Transverse colon (tissue), 4 donors: ENCODE measurements at regions not wholly inside any gene's neighbourhood (a gene's known extent, or its start where the extent isn't known, plus 50 kb on each side); places are given as distances from the start of the nearest gene placed in this dataset.

Source experiments
- CTCF ChIP-seq, 5 experiments: fragments of 200-600 bp in 3 of 5; fragments of 450-650 bp in 2 of 5; sonication (generic) in 3 of 5; IDR thresholded peaks; 1 replicate in 2 of 5; 2 replicates in 3 of 5; pipeline ENCODE4 v1.5.1; 2016 to 2017; ENCODE audit warnings: antibody characterized with exemption in 5 of 5, inconsistent platforms in 3 of 5, mild to moderate bottlenecking in 2 of 5, moderate library complexity in 1 of 5
- EP300 ChIP-seq: sonication (generic); formaldehyde crosslinking; IDR thresholded peaks from one replicate; pipeline ENCODE4 v1.6.1; 2017; ENCODE audit warnings: antibody characterized with exemption, low read depth
- POLR2AphosphoS5 ChIP-seq, 3 donors: sonication (generic); formaldehyde crosslinking; IDR thresholded peaks; one replicate each; pipeline ENCODE4 v1.6.1; 2016; ENCODE audit warnings: antibody characterized with exemption in 3 of 3

- TF ChIP-seq POLR2AphosphoS5 (IDR thresholded peaks at IDR 0.05) (no peak), CTCF (IDR thresholded peaks at IDR 0.05) (no peak), EP300 (no peak)
Observed at GRCh38 chr9:113678119-113678858, 197.8 kb upstream of the ZNF618 start.
